ENCODE measurements at regions not wholly inside any gene's neighbourhood (a gene's known extent, or its start where the extent isn't known, plus 50 kb on each side); places are given as distances from the start of the nearest gene placed in this dataset.

DNA sequence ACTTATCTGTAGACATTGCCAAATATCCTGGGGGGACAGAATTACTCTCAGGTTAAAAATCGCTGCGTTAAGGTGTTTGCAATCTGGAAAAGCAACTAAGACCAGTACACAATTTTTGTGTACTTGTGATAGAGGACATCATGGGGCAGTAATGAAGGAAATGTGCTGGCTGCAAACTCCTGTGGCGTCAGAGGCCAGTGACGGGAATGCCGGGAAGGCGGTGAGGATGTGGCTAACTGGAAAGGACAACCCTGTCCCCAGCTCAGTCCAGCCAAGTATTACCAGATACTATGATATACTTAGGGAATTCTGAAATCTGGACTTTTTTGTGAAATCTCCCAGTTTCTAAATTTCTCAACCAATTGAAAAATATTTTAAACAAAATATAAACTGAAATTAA is 103.1 kb upstream of the NANOS1 start:
- TF ChIP-seq, protein P1, sequence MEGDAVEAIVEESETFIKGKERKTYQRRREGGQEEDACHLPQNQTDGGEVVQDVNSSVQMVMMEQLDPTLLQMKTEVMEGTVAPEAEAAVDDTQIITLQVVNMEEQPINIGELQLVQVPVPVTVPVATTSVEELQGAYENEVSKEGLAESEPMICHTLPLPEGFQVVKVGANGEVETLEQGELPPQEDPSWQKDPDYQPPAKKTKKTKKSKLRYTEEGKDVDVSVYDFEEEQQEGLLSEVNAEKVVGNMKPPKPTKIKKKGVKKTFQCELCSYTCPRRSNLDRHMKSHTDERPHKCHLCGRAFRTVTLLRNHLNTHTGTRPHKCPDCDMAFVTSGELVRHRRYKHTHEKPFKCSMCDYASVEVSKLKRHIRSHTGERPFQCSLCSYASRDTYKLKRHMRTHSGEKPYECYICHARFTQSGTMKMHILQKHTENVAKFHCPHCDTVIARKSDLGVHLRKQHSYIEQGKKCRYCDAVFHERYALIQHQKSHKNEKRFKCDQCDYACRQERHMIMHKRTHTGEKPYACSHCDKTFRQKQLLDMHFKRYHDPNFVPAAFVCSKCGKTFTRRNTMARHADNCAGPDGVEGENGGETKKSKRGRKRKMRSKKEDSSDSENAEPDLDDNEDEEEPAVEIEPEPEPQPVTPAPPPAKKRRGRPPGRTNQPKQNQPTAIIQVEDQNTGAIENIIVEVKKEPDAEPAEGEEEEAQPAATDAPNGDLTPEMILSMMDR (IDR thresholded peaks at IDR 0.05; ENCODE audit: insufficient read depth, low read length, poor library complexity, severe bottlenecking): no peak
- no peak for TF ChIP-seq EZH2phosphoT487 (conservative IDR thresholded peaks at IDR 0.05; ENCODE audit: low read length)

All from SU-DHL-6 (cell line).